COR-L47 (cell line): ENCODE measurements at regions not wholly inside any gene's neighbourhood (a gene's known extent, or its start where the extent isn't known, plus 50 kb on each side); places are given as distances from the start of the nearest gene placed in this dataset.
"Not testable (repeated sequence)": the region's sequence is repeated elsewhere in the genome, so short reads cannot be mapped to it uniquely, and the experiment has no call there.

Experiments
- DNase-seq: peaks from one replicate; lab custom pipeline; 2025; lab: John Stamatoyannopoulos, UW

GRCh38 chr1:25021591-25022215 lies 91.6 kb upstream of the RUNX3 start:
- no peak for DNase-seq

DNA sequence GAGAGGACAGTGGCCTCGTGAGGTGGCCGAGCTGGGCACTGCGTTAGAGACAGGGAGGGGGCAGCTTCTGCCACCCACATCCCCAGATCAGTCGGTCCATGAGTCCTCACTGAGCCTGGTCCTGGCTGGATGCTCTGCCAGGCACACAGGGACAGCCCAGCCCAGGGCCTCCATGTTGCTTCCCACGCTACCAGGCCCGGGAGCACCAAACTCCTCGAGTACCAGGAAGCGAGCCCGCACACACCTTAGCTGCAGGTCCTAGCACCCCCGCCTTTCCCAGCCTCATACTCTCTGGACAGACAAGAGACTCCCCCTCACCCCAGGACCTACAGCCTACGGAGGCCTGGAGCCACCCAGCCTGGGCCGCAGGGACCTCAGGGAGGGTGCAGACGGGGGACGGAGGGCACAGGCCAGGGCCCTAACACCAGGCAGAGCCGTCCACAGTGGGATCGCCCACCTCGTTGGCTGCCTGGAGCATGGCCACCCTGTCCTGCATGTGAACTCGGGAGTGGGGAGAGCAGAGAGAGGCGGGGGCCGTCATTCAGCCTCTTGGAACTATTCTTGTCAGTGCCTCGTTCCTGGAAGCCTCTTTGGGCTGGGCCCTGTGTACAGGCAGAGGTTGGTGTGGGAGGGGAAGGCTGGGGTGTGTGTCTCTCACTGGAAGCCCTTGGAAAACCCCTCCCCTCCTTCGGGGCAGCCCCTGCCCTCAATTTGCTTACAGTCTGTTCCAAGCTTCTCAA lies 90.9 kb upstream of the RUNX3 start:
- DNase-seq = no peak

DNA sequence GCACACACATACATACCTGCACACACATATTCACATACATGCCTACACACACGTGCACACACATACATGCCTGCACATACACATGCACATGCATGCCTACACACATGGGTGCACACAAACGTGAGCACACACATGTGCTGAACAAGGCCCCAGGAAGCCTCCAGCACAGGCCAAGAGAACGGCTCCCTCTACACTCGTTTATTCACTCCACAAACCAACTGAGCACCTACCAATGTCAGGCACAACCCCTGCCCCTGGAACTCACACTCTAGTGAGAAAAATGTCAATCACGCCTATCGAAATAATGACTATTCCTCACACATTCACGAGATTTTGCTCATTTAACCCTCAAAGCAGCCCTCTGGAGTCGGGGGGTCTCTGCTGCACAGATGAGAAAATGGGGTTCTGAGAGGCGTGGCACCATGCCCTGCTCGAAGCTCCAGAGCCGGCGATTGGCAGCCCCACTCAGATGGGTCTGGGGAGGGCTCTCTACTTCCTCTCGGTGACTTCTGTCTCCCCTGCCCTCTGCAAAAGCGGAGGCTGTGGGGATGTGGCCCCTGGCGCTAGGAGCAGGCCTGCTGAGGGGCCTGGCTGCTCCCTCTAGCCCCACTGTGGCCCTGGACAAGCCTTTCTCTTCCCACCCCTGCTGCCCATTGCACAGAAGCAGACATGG lies 90.2 kb upstream of the RUNX3 start:
- no peak for DNase-seq

DNA sequence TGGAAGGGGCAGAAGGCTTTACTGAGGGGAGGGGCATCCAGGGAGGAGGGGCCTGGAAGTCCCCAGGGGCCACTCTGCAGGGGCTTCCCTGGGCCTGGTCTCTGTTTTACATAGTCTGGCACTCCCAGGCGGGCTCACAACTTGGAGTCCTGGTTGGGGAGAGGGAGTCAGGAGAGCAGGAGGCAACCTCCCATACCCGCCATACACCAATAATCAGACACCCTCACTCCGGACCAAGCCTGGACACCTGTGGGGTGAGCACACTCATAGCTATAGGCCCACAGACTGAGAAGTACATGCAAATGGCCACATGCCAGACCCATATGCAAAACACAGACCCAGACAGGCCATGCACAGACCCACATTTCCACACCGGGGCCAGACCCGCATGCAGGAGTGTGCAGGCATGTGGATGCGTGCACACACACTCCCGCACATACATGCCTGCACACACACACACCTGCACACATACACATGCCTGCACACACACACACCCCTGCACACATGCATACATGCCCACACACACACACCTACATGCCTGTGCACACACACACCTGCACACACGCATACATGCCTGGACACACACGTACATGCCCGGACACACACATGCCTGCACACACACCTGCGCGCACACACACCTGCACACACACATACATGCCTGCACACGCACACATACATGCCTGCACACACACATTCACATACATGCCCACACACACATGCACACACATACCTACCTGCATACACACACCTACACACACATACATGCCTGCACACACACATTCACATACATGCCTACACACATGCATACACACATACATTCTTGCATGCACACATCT lies 89.5 kb upstream of the RUNX3 start:
- DNase-seq = no peak

- no peak for DNase-seq
Observed at GRCh38 chr1:25018943-25019336, 88.9 kb upstream of the RUNX3 start.

DNA sequence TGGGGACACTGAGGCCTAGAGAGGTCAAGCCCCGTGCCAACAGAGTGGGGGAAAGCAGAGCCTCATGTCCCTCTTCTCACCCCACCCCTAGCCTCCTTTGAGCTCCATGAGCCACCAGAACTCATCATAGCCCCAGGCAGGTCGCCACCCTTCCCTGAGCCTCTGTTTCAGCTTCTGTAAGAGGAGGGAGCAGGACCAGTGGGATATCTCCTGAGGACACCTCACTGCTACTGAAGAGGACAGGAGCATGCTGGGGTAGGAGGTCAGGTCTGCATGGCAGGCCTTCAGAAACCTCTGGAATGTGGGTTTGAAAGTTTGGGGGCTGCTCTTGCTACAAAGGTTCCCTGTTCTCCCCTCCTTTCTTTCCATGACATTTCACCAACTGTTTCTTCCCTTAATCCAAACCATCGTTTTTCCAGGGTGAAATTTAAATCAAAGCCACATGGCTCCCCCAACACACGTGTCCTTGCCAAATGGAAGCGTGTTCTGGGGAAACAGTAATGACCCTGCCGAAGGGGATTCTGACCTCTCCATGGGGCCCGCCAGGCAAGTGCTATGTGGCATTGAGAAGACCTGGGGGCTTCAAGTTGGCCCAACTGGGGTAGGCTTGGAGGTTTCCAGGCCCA lies 88.1 kb upstream of the RUNX3 start:
- DNase-seq = no peak

- DNase-seq = no peak
Observed at GRCh38 chr1:25017436-25018109, 87.5 kb upstream of the RUNX3 start.

DNA sequence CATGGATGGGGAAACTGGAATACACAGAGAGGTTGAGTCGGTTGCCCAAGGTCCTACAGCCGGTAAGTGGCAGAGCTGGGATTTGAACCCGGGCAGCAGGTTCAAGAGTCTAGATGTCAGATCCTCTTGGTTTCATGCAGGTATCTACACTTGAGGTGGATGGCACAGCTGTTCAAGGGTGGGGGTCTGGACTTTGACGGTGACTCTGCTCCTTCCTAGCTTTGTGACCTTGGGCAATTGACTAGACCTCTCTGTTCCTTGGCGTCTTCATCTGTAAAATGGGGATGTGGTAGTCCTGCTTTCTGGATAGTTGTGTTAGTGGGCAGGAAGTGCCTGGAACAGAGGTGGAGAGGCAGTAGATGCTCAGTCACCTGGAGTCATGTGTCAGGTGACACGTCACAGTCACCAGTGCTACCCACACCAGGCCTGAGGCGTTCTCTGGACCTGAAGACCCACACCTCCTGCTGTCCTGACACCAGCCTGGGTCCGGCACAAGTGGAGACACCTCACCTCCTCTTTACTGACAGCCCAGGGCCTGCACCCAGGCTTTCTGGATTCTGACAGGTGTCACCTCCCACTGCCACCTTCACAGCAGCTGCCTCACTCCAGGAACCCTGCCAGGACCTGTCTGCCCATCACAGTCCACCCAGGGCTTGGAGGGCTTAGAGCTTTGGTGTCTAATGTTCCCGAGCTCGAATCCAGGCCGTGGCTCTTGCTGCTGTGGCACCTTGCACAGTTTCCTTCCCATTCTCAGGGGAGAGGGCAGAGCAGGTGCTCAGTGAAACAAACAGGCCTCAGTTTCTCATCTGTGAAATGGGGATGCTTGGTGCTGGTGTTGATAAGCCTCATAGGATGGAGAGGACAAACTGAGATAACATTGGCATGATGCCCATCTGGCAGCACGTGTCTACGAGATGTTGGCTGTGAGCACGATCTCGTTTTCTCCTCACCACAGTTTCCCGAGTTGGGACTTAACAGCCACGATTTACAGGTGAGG lies 83.2 kb upstream of the RUNX3 start:
- DNase-seq = no peak

DNA sequence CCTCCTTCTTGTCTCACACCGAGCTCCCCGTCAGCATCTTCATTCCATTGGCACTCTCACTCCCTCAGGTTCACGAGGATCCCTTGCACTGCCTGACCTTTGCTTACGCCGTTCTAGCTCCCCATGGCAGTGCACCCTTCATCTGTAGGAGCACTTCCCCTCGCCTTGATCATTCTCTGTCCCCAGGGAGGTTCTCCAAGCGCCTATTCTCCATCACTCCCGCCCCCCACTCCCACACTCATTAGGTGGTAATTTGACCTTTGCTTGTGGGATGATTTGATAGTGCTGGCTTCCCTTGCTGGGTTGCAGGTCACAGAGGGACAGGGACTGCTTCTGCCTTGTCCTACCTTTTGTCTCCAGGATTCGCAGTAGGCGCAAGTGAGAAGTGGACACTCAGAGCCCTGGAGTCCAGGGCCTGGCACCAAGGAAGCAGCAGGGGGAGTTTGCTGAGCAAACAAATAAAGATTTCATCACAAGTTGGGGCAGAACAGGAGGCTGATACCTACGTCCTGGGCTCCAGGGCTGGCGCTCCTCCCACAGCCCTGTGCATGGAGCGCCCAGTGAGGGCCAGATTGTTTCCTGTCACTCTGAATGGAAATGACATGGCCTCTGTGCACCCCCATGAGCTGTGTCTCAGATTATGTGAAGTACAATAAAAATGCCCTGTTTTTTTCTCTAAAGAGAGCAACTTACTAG lies 82.0 kb upstream of the RUNX3 start:
- DNase-seq = no peak

DNA sequence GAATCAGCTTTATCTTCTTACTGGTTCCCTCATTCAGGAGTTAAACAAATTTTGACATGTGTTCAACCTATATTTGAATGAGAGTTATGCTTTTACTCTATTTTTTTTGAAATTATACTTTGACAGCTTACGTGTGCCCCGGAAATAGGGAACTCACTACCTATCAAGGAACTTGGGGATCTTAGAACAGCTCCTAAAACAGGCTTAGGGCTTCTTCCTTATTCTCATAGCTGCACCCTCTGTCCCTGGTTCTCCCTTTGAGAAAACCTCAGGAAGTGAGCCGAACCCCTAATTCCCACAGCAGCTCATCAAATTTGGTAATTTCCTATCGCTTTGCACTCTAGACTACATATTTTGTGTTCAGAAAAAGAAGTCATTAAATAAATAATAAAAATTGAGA lies 81.2 kb upstream of the RUNX3 start:
- no peak for DNase-seq

DNA sequence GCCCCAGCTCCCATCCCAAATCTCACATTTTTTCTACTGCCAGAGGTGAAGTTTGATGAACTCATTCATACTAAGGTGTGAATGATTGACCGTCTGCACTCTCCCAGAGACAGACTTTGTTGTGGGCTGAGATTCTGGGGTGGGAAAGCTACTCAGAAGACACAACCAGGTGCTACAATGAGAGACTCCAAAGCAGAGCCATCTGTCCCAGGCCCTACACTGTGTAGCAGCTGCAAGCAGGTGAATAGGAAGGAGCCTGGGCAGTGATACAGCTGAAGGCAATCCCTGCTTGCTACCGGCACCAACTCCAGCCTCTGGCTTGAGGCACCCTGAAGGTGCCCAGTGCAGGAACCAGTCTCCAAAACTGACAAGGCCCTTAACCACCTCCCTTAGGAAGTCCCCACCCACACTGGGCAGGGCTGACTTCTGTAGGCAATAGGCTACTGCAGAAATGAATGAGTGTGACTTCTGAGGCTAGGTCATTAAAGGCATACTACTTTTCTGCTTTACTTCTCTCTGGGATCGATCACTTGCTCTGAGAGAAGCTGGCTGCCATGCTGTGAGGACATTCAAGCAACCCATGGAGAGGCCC lies 79.7 kb upstream of the RUNX3 start:
- no peak for DNase-seq

GRCh38 chr1:25008192-25008485 lies 78.1 kb upstream of the RUNX3 start:
- DNase-seq = no peak

GRCh38 chr1:25007390-25008191 lies 77.5 kb upstream of the RUNX3 start:
- not testable (repeated sequence) for DNase-seq

- DNase-seq = peak; percentile 12
Observed at GRCh38 chr1:25006770-25007169, 76.7 kb upstream of the RUNX3 start.

- DNase-seq = no peak
Observed at GRCh38 chr1:25004355-25004754, 74.3 kb upstream of the RUNX3 start.

DNA sequence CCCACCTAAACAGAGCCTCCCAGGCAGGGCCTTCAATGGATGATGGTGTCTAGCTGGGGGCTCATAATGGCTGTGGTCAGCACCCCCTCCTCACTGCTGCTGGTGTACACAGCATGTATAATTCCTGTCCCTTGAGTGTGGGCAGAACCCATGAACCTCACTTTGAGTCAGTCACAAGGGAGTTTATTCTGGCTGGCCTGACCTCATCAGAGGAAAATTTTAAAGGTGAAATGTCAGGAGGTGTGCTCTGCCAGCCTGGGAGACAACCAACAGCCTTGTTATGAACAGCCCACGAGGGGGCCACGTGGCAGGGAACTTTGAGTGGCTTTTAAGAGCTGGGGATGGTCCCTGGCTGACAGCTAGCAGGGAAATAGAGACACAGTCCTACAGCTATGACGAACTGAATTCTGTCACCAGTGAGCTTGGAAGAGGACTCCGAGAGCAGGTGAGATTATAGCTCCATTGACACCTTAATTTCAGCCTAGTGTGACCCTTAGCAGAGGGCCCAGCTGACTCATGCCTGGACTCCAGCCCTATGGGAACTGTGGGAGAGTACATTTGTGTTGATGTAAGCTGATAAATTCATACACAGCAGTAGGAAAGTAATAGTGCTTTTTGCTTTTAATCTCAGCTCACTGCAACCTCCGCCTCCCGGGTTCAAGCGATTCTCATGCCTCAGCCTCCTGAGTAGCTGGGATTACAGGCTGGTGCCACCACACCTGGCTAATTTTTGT lies 73.5 kb upstream of the RUNX3 start:
- DNase-seq = no peak

DNA sequence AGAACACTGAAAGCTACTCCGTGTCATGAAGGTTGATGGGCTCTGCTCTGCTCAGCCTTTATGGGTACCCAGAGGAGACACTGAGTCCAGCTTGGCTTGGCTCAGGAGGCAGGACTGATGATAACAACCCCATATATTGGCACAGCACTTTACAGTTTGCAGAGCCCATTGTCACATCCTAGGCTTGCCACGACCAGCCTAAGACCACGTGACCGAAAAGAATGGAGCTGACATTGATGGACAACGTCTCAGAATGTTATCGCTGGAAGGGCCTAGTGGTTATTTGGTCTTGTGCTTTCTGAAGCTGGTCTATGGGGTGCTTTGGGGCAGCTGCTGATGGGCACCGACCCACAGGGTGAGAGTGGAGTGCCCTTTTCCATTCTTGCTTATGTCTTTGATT lies 72.9 kb upstream of the RUNX3 start:
- DNase-seq = no peak
